HG02938 (cell line): ENCODE measurements at regions not wholly inside any gene's neighbourhood (a gene's known extent, or its start where the extent isn't known, plus 50 kb on each side); places are given as distances from the start of the nearest gene placed in this dataset.

Experiments used
- ATAC-seq: cut with Tn5 transposase; IDR thresholded peaks from one replicate; pipeline ENCODE4 v1.9.1; 2021; ENCODE audit warnings: mild to moderate bottlenecking, moderate library complexity; ENCODE audit not compliant: unreplicated experiment

GRCh38 chr13:86714495-86714894, 915.3 kb upstream of the SLITRK6 start:
- ATAC-seq = no peak

DNA sequence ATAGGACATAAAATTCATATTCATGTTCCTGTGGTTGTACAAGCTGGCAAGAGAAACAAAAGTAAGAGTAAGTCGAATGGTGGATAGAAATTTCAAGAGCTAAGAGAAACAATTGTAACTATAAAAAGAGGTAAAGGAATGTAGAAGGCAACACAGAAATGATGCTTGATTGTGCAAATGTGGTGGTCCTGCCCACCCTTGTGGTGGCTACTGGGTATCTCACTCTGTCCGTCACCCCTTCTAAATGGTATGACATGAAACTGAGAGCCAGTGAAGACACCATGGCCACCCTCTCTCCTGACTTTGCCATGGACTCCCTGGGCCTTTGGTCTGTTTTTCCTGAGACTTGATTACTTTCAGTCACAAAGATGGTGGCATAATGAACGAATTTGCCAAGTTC, 925.9 kb upstream of the SLITRK6 start:
- ATAC-seq = no peak

- no peak for ATAC-seq
These were observed 930.0 kb upstream of the SLITRK6 start for GRCh38 chr13:86729206-86729605.

- no peak for ATAC-seq
These were observed 932.8 kb upstream of the SLITRK6 start for GRCh38 chr13:86731987-86732386.

DNA sequence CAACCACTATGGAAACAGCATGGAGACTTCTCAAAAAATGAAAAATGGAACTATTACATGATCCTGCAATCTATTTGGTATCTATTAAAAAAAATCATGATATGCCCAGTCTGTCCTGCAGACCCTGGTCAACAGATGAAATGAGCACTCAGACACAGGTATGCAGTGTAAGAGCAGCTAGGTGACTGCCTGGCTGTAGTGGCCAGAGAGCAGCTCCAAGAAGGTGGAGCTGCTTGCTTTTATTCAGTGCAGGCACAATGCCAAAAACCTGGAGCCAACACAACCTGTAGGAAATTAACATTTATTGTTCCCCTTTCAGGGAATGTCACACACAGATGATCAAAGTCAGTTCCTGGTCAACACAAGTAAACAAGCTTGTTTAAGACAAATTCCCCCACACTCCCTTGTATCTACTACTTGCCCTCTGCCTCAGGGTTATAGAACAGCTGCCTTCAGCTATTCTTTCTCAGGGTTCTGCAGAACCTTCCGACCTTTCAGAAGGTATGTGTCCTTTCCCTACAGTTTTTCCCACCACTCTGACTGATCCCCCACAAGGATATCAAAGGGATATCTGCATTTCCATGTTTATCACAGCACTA, 933.7 kb upstream of the SLITRK5 start:
- no peak for ATAC-seq

GRCh38 chr13:86741762-86742285, 929.3 kb upstream of the SLITRK5 start:
- ATAC-seq = no peak

- ATAC-seq = no peak
These were observed 913.8 kb upstream of the SLITRK5 start for GRCh38 chr13:86757236-86757978.

- no peak for ATAC-seq
These were observed 913.1 kb upstream of the SLITRK5 start for GRCh38 chr13:86758116-86758515.

DNA sequence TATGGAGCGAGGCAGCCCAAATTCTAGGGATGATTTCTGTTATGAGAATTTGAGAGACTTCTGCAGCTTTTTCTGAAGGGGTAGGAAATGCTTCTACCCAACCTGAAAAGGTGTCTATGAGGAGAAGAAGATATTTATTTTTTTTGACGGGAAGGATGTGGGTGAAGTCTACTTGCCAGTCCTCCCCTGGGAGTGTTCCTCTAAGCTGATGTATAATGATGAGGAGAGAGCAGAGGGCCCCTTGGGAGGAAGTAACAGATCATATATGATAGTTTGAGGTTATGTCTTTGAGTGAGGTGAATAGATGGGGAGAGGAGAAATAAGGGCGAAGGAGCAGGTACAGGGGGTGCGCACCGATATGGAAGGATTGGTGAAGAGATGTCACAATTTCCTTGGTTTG, 910.6 kb upstream of the SLITRK5 start:
- no peak for ATAC-seq

- ATAC-seq = no peak
These were observed 905.7 kb upstream of the SLITRK5 start for GRCh38 chr13:86765462-86765861.

GRCh38 chr13:86788616-86789015, 882.6 kb upstream of the SLITRK5 start:
- no peak for ATAC-seq

- ATAC-seq = no peak
These were observed 879.0 kb upstream of the SLITRK5 start for GRCh38 chr13:86792153-86792651.

- ATAC-seq = no peak
These were observed 875.3 kb upstream of the SLITRK5 start for GRCh38 chr13:86795858-86796257.

DNA sequence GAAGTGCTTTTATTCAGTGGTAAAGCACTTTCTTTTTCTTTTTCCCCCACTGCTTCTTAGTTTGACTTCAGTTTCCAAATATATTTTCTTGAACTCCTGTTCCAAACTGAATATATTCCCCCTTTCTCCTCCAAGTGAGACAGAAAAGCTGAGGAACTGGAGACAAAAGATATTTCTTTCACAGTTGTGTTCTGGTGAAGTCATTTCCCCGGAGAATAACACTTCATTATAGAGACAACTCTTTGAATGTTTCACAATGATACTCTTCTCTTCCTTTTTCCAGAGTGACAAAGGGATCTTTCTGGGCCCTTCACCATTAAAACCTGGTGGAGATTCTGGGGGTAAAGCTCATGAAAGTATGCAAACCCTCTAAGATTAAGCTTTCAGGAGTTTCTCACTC, 860.8 kb upstream of the SLITRK5 start:
- ATAC-seq = no peak

DNA sequence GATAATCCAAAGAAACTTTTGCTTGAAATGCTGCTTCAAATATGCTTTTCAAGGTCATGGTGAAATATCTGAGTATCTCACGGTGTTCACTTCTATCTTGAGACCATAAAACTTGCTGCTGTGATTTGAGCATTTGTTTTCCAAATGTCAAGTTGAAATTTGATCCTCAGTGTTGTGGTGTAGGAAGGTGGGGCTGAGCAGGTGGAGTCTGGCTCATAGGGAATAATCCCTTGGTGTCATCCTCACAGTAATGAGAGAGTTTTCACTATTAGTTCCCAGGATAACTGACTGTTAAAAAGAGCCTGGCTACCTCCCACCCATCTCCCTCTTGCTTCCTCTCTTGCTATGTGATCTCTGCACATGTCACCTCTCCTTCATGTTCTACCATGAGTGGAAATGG, 858.0 kb upstream of the SLITRK5 start:
- ATAC-seq = no peak

DNA sequence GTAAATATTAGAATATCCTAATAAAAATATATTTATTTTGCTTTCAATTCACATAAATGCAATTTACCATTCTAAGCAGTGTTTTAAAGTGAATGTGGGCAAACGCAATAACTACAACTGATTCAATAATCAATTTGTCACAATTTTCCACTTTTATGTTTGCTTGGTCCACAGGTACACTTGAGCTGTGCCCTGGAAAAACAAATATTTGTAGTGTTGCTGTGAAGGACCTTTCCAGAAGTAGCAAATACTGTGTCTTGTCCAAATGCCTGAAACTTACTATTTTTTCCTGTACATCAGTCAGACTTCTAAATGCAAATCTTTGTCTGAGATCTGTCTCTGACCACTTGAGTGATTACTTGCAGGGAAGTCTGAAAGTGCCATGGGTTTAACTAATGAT, 845.8 kb upstream of the SLITRK5 start:
- ATAC-seq = no peak

DNA sequence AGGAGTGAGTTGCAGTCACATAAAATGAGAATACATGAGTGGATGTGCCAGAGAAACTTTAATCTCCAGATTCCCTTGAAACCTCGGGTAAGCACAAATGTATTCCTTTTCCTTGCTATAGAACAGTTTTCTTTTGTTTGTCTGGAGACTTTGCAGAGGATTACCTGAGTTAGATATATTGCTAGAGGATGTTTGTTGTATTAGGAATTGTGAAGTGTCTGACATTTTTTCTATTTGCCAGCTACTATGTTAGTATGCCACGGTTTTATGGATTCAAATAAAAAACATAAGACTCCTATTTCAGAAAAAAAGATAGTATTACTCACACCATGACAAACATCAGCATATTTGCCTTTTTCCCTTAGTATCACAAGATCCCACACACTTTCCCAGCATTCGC, 844.9 kb upstream of the SLITRK5 start:
- ATAC-seq = no peak

DNA sequence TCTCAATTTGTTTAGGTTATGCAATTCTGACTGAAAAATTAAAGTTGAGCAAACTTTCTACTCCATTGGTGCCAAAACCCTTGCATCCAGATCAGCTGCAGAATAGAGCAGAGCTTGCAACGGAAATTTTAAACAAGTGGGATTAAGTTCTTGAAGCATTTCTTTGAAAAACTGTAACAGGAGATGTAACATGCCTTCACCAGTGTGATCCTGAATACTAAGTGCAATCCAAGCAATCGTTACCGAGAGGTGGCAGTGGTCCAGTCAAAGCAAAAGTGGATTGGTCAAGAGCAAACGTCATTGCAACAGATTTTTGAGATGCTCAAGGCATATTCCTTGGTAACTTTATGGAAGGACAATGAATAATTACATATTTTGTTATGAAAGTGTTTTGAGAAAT, 841.1 kb upstream of the SLITRK5 start:
- ATAC-seq = no peak

- no peak for ATAC-seq
These were observed 840.1 kb upstream of the SLITRK5 start for GRCh38 chr13:86831084-86831483.

- no peak for ATAC-seq
These were observed 832.6 kb upstream of the SLITRK5 start for GRCh38 chr13:86838411-86839120.

GRCh38 chr13:86839221-86839620, 832.0 kb upstream of the SLITRK5 start:
- no peak for ATAC-seq
